ENCODE measurements at regions not wholly inside any gene's neighbourhood (a gene's known extent, or its start where the extent isn't known, plus 50 kb on each side); places are given as distances from the start of the nearest gene placed in this dataset.

DNA sequence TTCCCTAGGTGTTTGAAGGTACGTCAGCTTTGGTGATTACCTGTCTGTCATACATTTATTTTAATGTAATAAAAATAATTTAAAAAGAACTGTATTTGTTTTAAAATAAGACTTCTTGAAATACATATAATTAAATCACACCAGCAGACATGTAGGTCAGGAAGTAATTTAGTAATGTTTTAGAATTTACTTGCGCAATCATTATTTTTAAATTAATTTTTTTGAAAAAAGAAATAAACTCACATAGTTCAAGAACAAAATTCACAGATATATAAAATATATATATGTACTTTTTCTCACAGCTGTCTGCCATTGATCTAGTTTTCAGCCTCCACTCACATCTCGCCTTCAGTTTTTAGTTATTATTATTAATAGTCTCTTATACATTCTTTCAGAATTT is 875.9 kb downstream of the TTLL7 start:
- TF ChIP-seq ZNF416 (CRISPR knock-in tag; IDR thresholded peaks at IDR 0.05) (no peak), CTCF (IDR thresholded peaks at IDR 0.05) (no peak), FOXP1 (CRISPR knock-in tag; IDR thresholded peaks at IDR 0.05; ENCODE audit: borderline replicate concordance) (no peak), NR1H2 (CRISPR knock-in tag; IDR thresholded peaks at IDR 0.05) (no peak), TP53 (CRISPR knock-in tag; IDR thresholded peaks at IDR 0.05) (no peak), RELA (CRISPR knock-in tag; IDR thresholded peaks at IDR 0.05; ENCODE audit: borderline replicate concordance) (no peak), JUN (CRISPR knock-in tag; IDR thresholded peaks at IDR 0.05) (no peak)
- TF ChIP-seq, protein P1, sequence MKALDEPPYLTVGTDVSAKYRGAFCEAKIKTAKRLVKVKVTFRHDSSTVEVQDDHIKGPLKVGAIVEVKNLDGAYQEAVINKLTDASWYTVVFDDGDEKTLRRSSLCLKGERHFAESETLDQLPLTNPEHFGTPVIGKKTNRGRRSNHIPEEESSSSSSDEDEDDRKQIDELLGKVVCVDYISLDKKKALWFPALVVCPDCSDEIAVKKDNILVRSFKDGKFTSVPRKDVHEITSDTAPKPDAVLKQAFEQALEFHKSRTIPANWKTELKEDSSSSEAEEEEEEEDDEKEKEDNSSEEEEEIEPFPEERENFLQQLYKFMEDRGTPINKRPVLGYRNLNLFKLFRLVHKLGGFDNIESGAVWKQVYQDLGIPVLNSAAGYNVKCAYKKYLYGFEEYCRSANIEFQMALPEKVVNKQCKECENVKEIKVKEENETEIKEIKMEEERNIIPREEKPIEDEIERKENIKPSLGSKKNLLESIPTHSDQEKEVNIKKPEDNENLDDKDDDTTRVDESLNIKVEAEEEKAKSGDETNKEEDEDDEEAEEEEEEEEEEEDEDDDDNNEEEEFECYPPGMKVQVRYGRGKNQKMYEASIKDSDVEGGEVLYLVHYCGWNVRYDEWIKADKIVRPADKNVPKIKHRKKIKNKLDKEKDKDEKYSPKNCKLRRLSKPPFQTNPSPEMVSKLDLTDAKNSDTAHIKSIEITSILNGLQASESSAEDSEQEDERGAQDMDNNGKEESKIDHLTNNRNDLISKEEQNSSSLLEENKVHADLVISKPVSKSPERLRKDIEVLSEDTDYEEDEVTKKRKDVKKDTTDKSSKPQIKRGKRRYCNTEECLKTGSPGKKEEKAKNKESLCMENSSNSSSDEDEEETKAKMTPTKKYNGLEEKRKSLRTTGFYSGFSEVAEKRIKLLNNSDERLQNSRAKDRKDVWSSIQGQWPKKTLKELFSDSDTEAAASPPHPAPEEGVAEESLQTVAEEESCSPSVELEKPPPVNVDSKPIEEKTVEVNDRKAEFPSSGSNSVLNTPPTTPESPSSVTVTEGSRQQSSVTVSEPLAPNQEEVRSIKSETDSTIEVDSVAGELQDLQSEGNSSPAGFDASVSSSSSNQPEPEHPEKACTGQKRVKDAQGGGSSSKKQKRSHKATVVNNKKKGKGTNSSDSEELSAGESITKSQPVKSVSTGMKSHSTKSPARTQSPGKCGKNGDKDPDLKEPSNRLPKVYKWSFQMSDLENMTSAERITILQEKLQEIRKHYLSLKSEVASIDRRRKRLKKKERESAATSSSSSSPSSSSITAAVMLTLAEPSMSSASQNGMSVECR (CRISPR knock-in tag; IDR thresholded peaks at IDR 0.05; ENCODE audit: borderline replicate concordance) = no peak
- TF ChIP-seq, protein P2, sequence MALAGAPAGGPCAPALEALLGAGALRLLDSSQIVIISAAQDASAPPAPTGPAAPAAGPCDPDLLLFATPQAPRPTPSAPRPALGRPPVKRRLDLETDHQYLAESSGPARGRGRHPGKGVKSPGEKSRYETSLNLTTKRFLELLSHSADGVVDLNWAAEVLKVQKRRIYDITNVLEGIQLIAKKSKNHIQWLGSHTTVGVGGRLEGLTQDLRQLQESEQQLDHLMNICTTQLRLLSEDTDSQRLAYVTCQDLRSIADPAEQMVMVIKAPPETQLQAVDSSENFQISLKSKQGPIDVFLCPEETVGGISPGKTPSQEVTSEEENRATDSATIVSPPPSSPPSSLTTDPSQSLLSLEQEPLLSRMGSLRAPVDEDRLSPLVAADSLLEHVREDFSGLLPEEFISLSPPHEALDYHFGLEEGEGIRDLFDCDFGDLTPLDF (CRISPR knock-in tag; IDR thresholded peaks at IDR 0.05) = no peak
- TF ChIP-seq, protein P3, sequence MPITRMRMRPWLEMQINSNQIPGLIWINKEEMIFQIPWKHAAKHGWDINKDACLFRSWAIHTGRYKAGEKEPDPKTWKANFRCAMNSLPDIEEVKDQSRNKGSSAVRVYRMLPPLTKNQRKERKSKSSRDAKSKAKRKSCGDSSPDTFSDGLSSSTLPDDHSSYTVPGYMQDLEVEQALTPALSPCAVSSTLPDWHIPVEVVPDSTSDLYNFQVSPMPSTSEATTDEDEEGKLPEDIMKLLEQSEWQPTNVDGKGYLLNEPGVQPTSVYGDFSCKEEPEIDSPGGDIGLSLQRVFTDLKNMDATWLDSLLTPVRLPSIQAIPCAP (CRISPR knock-in tag; IDR thresholded peaks at IDR 0.05) = no peak
